ENCODE measurements at regions not wholly inside any gene's neighbourhood (a gene's known extent, or its start where the extent isn't known, plus 50 kb on each side); places are given as distances from the start of the nearest gene placed in this dataset.

GRCh38 chr15:29369261-29369660 lies 99.6 kb upstream of the NSMCE3 start:
- no peak for TF ChIP-seq PPARA (CRISPR knock-in tag; IDR thresholded peaks at IDR 0.05; ENCODE audit: borderline replicate concordance)
- TF ChIP-seq ARNTL (CRISPR knock-in tag; IDR thresholded peaks at IDR 0.05; ENCODE audit: borderline replicate concordance, low read depth): no peak
- TF ChIP-seq RARB (CRISPR knock-in tag; IDR thresholded peaks at IDR 0.05): no peak
- no peak for TF ChIP-seq TOX (CRISPR knock-in tag; IDR thresholded peaks at IDR 0.05; ENCODE audit: borderline replicate concordance)
- TF ChIP-seq BACH2 (CRISPR knock-in tag; IDR thresholded peaks at IDR 0.05; ENCODE audit: borderline replicate concordance): no peak
- TF ChIP-seq ESRRG (CRISPR knock-in tag; IDR thresholded peaks at IDR 0.05): no peak
- no peak for TF ChIP-seq GLIS3 (CRISPR knock-in tag; IDR thresholded peaks at IDR 0.05)
- no peak for TF ChIP-seq SNAI2 (CRISPR knock-in tag; IDR thresholded peaks at IDR 0.05)
- no peak for TF ChIP-seq CSRNP3 (CRISPR knock-in tag; IDR thresholded peaks at IDR 0.05)
- TF ChIP-seq PATZ1 (CRISPR knock-in tag; IDR thresholded peaks at IDR 0.05; ENCODE audit: borderline replicate concordance): no peak
- no peak for TF ChIP-seq TSHZ2 (CRISPR knock-in tag; IDR thresholded peaks at IDR 0.05)
- TF ChIP-seq ZNF565 (CRISPR knock-in tag; conservative IDR thresholded peaks at IDR 0.05; ENCODE audit: low read depth): no peak
- TF ChIP-seq CREB5 (CRISPR knock-in tag; IDR thresholded peaks at IDR 0.05; ENCODE audit: low read depth): no peak

Data from SK-N-SH treated with all-trans-retinoic acid at 6 μM for 48 hours (cell line).